H1 (cell line): ENCODE measurements at regions not wholly inside any gene's neighbourhood (a gene's known extent, or its start where the extent isn't known, plus 50 kb on each side); places are given as distances from the start of the nearest gene placed in this dataset.

Experiments
- CTCF ChIA-PET: fragments of 300-600 bp; sonication (Branson Sonifier 250); formaldehyde crosslinking; loops from one replicate; lab custom pipeline; 2021; ENCODE audit not compliant: partially characterized antibody; lab: Charles Lee
- POLR2A ChIA-PET: fragments of 300-600 bp; sonication (Branson Sonifier 250); formaldehyde crosslinking; loops from one replicate; lab custom pipeline; 2021; ENCODE audit warnings: inconsistent platforms; ENCODE audit not compliant: partially characterized antibody; lab: Charles Lee
- DNase-seq, 2 experiments: peaks; one replicate each; pipeline versions ENCODE4 v3.0.0 to v3.0.0-alpha.2; 2010 to 2022; ENCODE audit warnings: low spot score in 2 of 2, low read depth in 1 of 2, mixed read lengths in 1 of 2
- FAIRE-seq: peaks from 2 replicates; lab custom pipeline; 2011; peaks lifted over from hg19 to GRCh38; lab: Jason Lieb, UNC
- H2AFZ ChIP-seq: 2 replicates; pipeline ENCODE4 v1.8.1; 2012; ENCODE audit warnings: low read length, inconsistent platforms
- H2AK5ac ChIP-seq: 2 replicates; pipeline ENCODE4 v1.6.1; 2013; ENCODE audit warnings: low read depth, low read length
- H2BK120ac ChIP-seq: replicated peaks from 2 replicates; pipeline ENCODE3; 2013; ENCODE audit warnings: low read depth, low read length, inconsistent platforms
- H2BK12ac ChIP-seq: 2 replicates; pipeline ENCODE4 v1.6.1; 2013; ENCODE audit warnings: low read depth, low read length
- H2BK15ac ChIP-seq: 2 replicates; pipeline ENCODE4 v1.6.1; 2013; ENCODE audit warnings: low read length
- H2BK20ac ChIP-seq: 2 replicates; pipeline ENCODE4 v1.6.1; 2013; ENCODE audit warnings: low read length
- H2BK5ac ChIP-seq: 2 replicates; pipeline ENCODE4 v1.6.1; 2013; ENCODE audit warnings: low read depth, low read length
- H3K14ac ChIP-seq: 2 replicates; pipeline ENCODE4 v1.6.1; 2013; ENCODE audit warnings: inconsistent platforms; ENCODE audit not compliant: insufficient read length
- H3K18ac ChIP-seq: 2 replicates; pipeline ENCODE4 v1.6.1; 2013; ENCODE audit warnings: low read length; ENCODE audit errors: extremely low read depth
- H3K23ac ChIP-seq: 2 replicates; pipeline ENCODE4 v1.6.1; 2013; ENCODE audit warnings: inconsistent platforms; ENCODE audit not compliant: insufficient read length
- H3K23me2 ChIP-seq: 2 replicates; pipeline ENCODE4 v1.6.1; 2013; ENCODE audit warnings: low read depth, low read length
- H3K27ac ChIP-seq: 2 replicates; pipeline ENCODE4 v1.6.1; 2011; ENCODE audit warnings: low read depth, low read length, inconsistent platforms
- H3K27me3 ChIP-seq, 4 experiments: replicated peaks in 1 of 4; 1 replicate in 1 of 4; 2 replicates in 3 of 4; pipeline versions ENCODE4 v1.6.1 to v1.8.1; 2011 to 2013; ENCODE audit warnings: low read length in 3 of 4, mild to moderate bottlenecking in 3 of 4, inconsistent platforms in 2 of 4, mixed read lengths in 2 of 4, moderate library complexity in 1 of 4; ENCODE audit not compliant: control insufficient read depth in 3 of 4, insufficient read depth in 3 of 4; ENCODE audit errors: extremely low read depth in 1 of 4
- H3K36me3 ChIP-seq, 4 experiments: 2 replicates each; pipeline versions ENCODE4 v1.6.1 to v1.8.1; 2011 to 2013; ENCODE audit warnings: mild to moderate bottlenecking in 4 of 4, low read length in 3 of 4, moderate library complexity in 2 of 4, control low read depth in 1 of 4, inconsistent platforms in 1 of 4; ENCODE audit not compliant: insufficient read depth in 4 of 4, control insufficient read depth in 2 of 4
- H3K4ac ChIP-seq: replicated peaks from 2 replicates; pipeline ENCODE3; 2013; ENCODE audit warnings: low read length, low read depth, mixed read lengths, inconsistent platforms; ENCODE audit not compliant: insufficient read length
- H3K4me1 ChIP-seq, 4 experiments: replicated peaks in 1 of 4; 1 replicate in 1 of 4; 2 replicates in 3 of 4; pipeline versions ENCODE4 v1.6.1 to v1.8.1; 2011 to 2013; ENCODE audit warnings: low read length in 3 of 4, inconsistent platforms in 2 of 4, mixed read lengths in 1 of 4; ENCODE audit not compliant: insufficient read depth in 4 of 4, control insufficient read depth in 3 of 4
- H3K4me2 ChIP-seq, 2 experiments: 2 replicates each; pipeline versions ENCODE4 v1.6.1 to v1.8.1; 2011 to 2013; ENCODE audit warnings: low read depth in 2 of 2, low read length in 2 of 2, control low read depth in 1 of 2, inconsistent platforms in 1 of 2, mild to moderate bottlenecking in 1 of 2; ENCODE audit not compliant: insufficient read depth in 1 of 2
- H3K4me3 ChIP-seq, 4 experiments: fragments of 200-600, 300-600 bp in 1 of 4; sonication (generic), shearing (Covaris generic), sonication (Bioruptor Twin) in 1 of 4; 2 replicates each; pipeline versions ENCODE4 v1.5.1 to v1.8.1; 2011 to 2016; ENCODE audit warnings: low read length in 4 of 4, low read depth in 3 of 4, control low read depth in 2 of 4, inconsistent platforms in 2 of 4, mild to moderate bottlenecking in 2 of 4, mixed read lengths in 1 of 4, moderate library complexity in 1 of 4; ENCODE audit not compliant: insufficient read depth in 2 of 4; ENCODE audit errors: extremely low read depth in 1 of 4
- H3K56ac ChIP-seq: replicated peaks from 2 replicates; pipeline ENCODE3; 2013; ENCODE audit warnings: low read depth, mild to moderate bottlenecking, mixed read lengths, low read length, inconsistent platforms; ENCODE audit not compliant: insufficient read length
- H3K79me1 ChIP-seq: 2 replicates; pipeline ENCODE4 v1.6.1; 2013; ENCODE audit warnings: low read depth, low read length, control low read depth
- H3K79me2 ChIP-seq, 2 experiments: 2 replicates each; pipeline versions ENCODE4 v1.6.1 to v1.8.1; 2012 to 2013; ENCODE audit warnings: low read length in 2 of 2, mild to moderate bottlenecking in 2 of 2, inconsistent platforms in 1 of 2; ENCODE audit not compliant: insufficient read depth in 2 of 2, control insufficient read depth in 1 of 2
- H3K9ac ChIP-seq, 4 experiments: replicated peaks in 1 of 4; 1 replicate in 1 of 4; 2 replicates in 3 of 4; pipeline versions ENCODE4 v1.6.1 to v1.8.1; 2011 to 2013; ENCODE audit warnings: low read depth in 3 of 4, low read length in 3 of 4, control low read depth in 2 of 4, mild to moderate bottlenecking in 2 of 4, moderate library complexity in 2 of 4, inconsistent platforms in 1 of 4; ENCODE audit errors: extremely low read depth in 1 of 4
- H3K9me3 ChIP-seq, 2 experiments: 2 replicates each; pipeline versions ENCODE4 v1.6.1 to v1.8.1; 2012 to 2013; ENCODE audit warnings: mild to moderate bottlenecking in 2 of 2, moderate library complexity in 2 of 2, control low read depth in 1 of 2, inconsistent platforms in 1 of 2, low read depth in 1 of 2, low read length in 1 of 2, mixed read lengths in 1 of 2; ENCODE audit not compliant: insufficient read depth in 2 of 2
- H4K20me1 ChIP-seq, 2 experiments: replicated peaks in 1 of 2; 2 replicates each; pipeline versions ENCODE3 to v1.8.1; 2011 to 2013; ENCODE audit warnings: inconsistent platforms in 2 of 2, low read length in 2 of 2, mild to moderate bottlenecking in 1 of 2; ENCODE audit not compliant: insufficient read depth in 2 of 2, control insufficient read depth in 1 of 2
- H4K5ac ChIP-seq: 2 replicates; pipeline ENCODE4 v1.6.1; 2013; ENCODE audit warnings: low read length, low read depth, mixed read lengths, inconsistent platforms; ENCODE audit not compliant: insufficient read length
- H4K8ac ChIP-seq: 2 replicates; pipeline ENCODE4 v1.8.0; 2013; ENCODE audit warnings: mild to moderate bottlenecking, moderate library complexity, low read length, inconsistent platforms; ENCODE audit not compliant: insufficient read depth; ENCODE audit errors: extremely low read depth
- H4K91ac ChIP-seq: replicated peaks from 2 replicates; pipeline ENCODE3; 2013; ENCODE audit warnings: low read length, mixed read lengths, inconsistent platforms; ENCODE audit not compliant: insufficient read length
- CBX8 ChIP-seq: fragments of 300-800, 300-1000 bp; sonication (generic); IDR thresholded peaks from 2 replicates; pipeline ENCODE4 v1.7.1; 2016; ENCODE audit warnings: low read depth, low read length, borderline replicate concordance
- CREB1 ChIP-seq: IDR thresholded peaks from 2 replicates; pipeline ENCODE4 v1.6.1; 2012; ENCODE audit warnings: inconsistent platforms
- CTCF ChIP-seq, 3 experiments: IDR thresholded peaks; 1 replicate in 2 of 3; 2 replicates in 1 of 3; pipeline versions ENCODE4 v1.5.1 to v1.6.1; 2011; ENCODE audit warnings: low read length in 3 of 3, mild to moderate bottlenecking in 3 of 3, inconsistent platforms in 2 of 3, low read depth in 1 of 3, moderate library complexity in 1 of 3; ENCODE audit not compliant: insufficient read depth in 1 of 3; ENCODE audit errors: control extremely low read depth in 1 of 3
- JUN ChIP-seq: IDR thresholded peaks from 2 replicates; pipeline ENCODE4 v1.6.1; 2011; ENCODE audit warnings: low read depth, mild to moderate bottlenecking, improper control_type of control experiment, low read length
- POLR2AphosphoS5 ChIP-seq: IDR thresholded peaks from 2 replicates; pipeline ENCODE4 v1.6.1; 2011; ENCODE audit warnings: low read depth, low read length
- RXRA ChIP-seq: IDR thresholded peaks from 2 replicates; pipeline ENCODE4 v1.6.1; 2011; ENCODE audit warnings: low read depth, mild to moderate bottlenecking, low read length, moderate library complexity; ENCODE audit not compliant: insufficient read depth
- TAF1 ChIP-seq: IDR thresholded peaks from 2 replicates; pipeline ENCODE4 v1.6.1; 2011; ENCODE audit warnings: mild to moderate bottlenecking, low read depth, low read length
- TEAD4 ChIP-seq: IDR thresholded peaks from 2 replicates; pipeline ENCODE4 v1.6.1; 2012; ENCODE audit warnings: low read depth, low read length, inconsistent platforms, mixed read lengths
- YY1 ChIP-seq: IDR thresholded peaks from 2 replicates; pipeline ENCODE4 v1.6.1; 2011; ENCODE audit warnings: low read depth, mild to moderate bottlenecking, low read length
- ZNF274 ChIP-seq: IDR thresholded peaks from 2 replicates; pipeline ENCODE4 v1.7.0; 2012; ENCODE audit warnings: low read length, borderline replicate concordance; ENCODE audit errors: extremely low read depth
- WGBS, 2 experiments: shearing (Covaris generic) in 1 of 2; methylation state at CpG; one replicate each; pipeline versions ENCODE4 v1.1.6 to v1.1.7; 2013 to 2015; ENCODE audit warnings: low lambda C conversion rate in 2 of 2, mixed read lengths in 2 of 2, inconsistent platforms in 1 of 2, low coverage in 1 of 2, missing lambda C conversion rate in 1 of 2; ENCODE audit not compliant: insufficient replicate concordance in 2 of 2, insufficient coverage in 1 of 2, insufficient read length in 1 of 2; ENCODE audit errors: extremely low coverage in 1 of 2, missing lambda C conversion rate in 1 of 2; 5-methylcytosine and 5-hydroxymethylcytosine counted together

- FAIRE-seq (no peak), DNase-seq (no peak)
- H2AK5ac ChIP-seq = no peak overlapping the region
- H3K18ac ChIP-seq = no peak overlapping the region
- H3K79me2 ChIP-seq = no peaks in the 10 kb centered on the region
- no peak overlapping the region for H2AFZ ChIP-seq
- H4K5ac ChIP-seq = no peak overlapping the region
- H3K27ac ChIP-seq = no peak overlapping the region
- no peak overlapping the region for H3K14ac ChIP-seq
- H2BK12ac ChIP-seq = no peak overlapping the region
- ChIA-PET POLR2A (no interaction called here), CTCF (interaction anchor here (1.0 kb wide), 1 partner anchor 9 kb away, joined by 3 read pairs; no protein-coding TSS in a partner anchor)
- no peaks in the 10 kb centered on the region for H3K9me3 ChIP-seq
- H3K56ac ChIP-seq = no peak overlapping the region
- no peak overlapping the region for H2BK15ac ChIP-seq
- no peaks in the 10 kb centered on the region for H3K23me2 ChIP-seq
- no peak overlapping the region for H2BK5ac ChIP-seq
- H2BK20ac ChIP-seq = no peak overlapping the region
- no peak overlapping the region for H3K4ac ChIP-seq
- H2BK120ac ChIP-seq = no peak overlapping the region
- no peaks in the 10 kb centered on the region for H3K79me1 ChIP-seq
- TF ChIP-seq YY1 (no peak), RXRA (no peak), TEAD4 (no peak), CTCF (IDR thresholded peaks at IDR 0.05; ENCODE audit: control extremely low read depth in 1 of 3, insufficient read depth in 1 of 3, low read depth in 1 of 3, low read length in 3 of 3) (no peak), ZNF274 (no peak), TAF1 (no peak), JUN (no peak), CREB1 (no peak), POLR2AphosphoS5 (no peak), CBX8 (no peak)
- H4K91ac ChIP-seq = no peak overlapping the region
- no peak overlapping the region for H3K9ac ChIP-seq
- H3K36me3 ChIP-seq = no peaks in the 10 kb centered on the region
- H3K23ac ChIP-seq = no peak overlapping the region
- H3K4me1 ChIP-seq = no peaks in the 10 kb centered on the region
- no peaks in the 10 kb centered on the region for H4K20me1 ChIP-seq
- H3K4me3 ChIP-seq = no peak overlapping the region
- no peak overlapping the region for H4K8ac ChIP-seq
- 100% methylated on average over 1 of the region's 1 CpG; no CpG with 5 or more reads in 1 of the 2 experiments for WGBS, 2 experiments
- no peaks in the 10 kb centered on the region for H3K27me3 ChIP-seq
- H3K4me2 ChIP-seq = no peak overlapping the region
These were observed 687.4 kb upstream of the SYT4 start for GRCh38 chr18:43964666-43965065.
